Activated CD4-positive, alpha-beta T cell treated with anti-CD3 and anti-CD28 coated beads, Interleukin-2, amount 50 U/mL, for 16 hours (primary cell): ENCODE measurements at regions not wholly inside any gene's neighbourhood (a gene's known extent, or its start where the extent isn't known, plus 50 kb on each side); places are given as distances from the start of the nearest gene placed in this dataset.
"Not testable (repeated sequence)": the region's sequence is repeated elsewhere in the genome, so short reads cannot be mapped to it uniquely, and the experiment has no call there.

Experiments
- DNase-seq: peaks from one replicate; pipeline ENCODE4 v3.0.0-alpha.2; 2020

DNA sequence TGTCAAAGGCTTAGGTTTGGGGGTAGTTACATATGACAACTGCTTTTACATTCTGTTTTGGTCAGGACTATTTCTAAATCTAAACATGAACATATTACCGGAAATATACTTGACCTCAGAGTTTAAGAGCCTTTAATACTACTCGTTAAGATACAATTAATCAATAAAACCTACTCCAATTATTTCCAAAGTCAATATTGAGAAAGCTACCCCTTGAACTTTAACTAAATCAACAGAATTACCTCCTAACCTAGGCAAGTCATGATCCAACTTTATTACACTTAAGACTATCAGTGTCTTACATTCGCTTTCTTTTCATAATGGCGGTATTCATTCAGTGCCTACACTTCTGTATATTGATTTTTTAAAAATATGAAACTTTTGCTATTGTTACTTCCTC is 107.7 kb downstream of the RAP2B start:
- no peak for DNase-seq

DNA sequence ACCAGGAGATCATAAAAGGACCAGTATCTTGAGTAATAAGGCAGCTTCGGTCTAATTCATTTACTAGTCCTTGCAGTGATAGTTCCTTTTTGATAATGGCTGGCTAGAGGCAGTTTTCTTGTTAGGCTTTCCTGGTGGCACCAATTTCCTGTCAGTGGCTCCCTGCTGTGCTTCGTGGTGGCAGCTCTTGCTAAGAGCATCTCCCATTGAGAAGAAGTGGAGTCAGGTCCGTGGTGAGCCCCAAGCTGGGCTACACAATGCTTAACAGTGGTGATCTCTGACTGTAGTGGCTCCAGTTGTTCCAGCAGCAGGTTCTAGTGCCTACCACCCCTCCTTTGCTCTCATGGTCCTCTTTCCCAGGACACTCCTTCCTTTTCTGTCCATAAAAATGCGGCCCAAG is 111.2 kb downstream of the RAP2B start:
- no peak for DNase-seq

DNA sequence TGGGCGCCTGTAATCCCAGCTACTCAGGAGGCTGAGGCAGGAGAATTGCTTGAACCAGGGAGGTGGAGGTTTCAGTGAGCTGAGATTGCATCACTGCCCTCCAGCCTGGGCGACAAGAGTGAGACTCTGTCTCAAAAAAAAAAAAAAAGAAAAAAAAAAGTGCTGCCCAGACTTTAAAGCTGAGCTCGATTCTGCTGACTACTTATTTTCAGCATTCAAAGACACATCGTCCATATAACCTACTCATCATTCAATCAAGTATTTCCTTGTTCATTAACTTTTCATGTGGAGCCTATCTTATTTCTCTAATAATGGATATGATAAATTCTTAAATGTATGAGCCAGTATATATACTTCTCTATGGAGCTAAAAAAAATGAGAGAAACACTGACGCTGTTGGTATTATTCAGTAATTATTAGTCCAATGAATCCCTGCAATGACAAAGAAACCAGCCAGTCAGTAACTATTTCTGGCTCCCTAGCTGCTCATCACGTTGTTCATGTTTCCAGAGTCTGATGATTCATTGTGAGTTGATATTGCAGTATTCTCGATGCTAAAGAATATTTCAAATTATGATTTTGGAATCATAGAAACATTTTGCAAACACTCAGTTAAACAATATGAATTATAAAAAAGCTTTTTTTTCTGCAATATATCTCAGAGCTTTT is 111.9 kb downstream of the RAP2B start:
- DNase-seq = no peak

DNA sequence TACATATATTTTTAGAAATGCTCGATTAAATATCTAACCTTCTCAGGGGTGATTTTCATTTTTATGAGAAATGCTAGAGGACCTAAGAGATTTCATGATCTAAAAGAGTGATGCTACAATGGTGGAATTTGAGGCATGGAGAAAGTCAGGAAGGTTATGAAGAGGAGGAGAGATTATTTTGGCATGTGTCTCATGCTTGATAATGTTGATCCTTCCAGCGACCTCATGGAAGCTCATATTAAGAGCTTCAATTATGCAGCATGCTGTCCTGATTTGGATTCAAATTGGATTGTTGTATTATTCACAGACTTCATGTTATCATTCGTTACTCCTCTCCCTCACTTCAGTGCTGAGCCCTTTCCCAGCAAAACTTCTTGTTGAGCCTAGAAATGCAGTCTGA is 112.5 kb downstream of the RAP2B start:
- no peak for DNase-seq

DNA sequence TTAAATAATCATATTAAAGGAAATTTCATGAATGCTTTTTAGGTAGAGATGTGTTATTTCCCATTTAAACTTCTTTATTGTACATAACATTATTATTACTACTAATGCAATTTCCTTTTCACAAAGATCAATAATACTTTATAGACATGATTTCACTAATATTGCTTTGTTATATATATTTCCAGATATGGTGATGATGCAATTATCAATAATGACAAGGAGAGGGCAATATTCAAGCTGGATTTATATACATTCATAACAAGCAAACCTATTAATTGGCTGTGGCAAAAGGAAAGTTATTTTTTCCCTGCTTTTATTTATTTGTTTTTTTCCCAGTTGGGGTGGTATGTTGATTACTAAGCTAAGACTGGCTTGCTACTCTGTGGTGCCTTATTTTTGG is 113.5 kb downstream of the RAP2B start:
- no peak for DNase-seq

DNA sequence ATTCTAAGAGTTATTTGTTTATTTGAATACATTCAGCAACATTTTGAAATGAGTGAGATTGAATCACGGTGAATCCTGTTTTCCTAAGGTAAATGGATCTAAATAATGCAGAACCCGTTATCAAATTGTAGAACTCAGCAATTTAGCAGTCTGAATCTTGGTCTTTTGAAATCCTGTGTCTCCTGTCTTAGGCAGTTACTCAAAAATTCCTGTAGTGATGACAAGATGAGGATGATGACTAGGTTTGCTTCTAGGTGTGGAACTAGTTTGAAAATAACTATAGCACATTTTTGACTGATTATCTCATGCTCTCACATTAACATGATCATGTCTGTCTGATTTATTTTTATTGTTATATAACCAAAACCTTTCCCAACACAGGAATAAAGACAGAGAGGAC is 115.0 kb downstream of the RAP2B start:
- no peak for DNase-seq

DNA sequence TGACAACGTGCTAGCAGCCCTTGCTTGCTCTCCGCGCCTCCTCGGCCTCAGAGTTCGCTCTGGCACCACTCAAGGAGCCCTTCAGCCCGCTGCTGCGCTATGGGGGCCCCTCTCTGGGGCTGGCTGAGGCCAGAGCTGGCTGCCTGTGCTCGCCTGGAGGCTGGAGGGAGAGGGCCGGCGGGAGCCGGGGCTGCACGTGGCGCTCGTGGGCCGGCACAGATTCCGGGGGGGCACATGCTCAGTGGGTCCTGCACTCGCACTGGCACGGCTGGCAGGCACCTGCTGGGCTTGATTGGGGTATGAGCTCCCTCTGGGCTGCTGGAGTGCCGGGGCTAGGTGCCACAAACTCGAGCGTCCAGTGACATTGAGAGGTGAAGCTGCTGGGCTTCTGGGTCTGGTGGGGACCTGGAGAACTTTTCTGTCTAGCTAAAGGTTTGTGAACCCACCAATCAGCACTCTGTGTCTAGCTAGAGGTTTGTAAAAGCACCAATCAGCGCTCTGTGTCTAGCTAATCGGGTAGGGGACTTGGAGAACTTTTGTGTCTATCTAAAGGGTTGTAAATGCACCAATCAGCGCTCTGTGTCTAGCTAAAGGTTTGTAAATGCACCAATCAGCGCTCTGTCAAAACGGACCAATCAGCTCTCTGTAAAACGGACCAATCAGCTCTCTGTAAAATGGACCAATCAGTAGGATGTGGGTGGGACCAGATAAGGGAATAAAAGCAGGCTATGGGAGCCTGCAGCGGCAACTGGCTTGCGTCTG is 119.4 kb downstream of the RAP2B start:
- not testable (repeated sequence) for DNase-seq

DNA sequence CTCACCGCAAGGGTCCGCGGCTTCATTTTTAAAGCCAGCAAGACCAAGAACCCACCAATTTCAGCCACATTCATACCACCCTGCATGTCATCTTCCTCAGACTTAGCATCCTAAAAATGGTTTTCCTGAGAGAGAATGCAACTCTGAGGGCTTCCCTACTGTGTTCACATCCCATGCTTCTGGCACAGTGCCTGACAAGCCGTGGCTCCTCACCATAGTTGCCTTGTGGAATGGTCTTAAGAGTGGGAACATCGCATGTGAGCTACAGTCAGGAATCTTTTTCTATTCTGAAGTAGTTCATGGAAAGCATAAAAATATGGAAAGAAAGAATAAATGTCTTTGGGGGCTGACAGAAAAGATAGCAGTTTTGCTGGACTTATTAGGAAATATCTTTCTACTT is 120.3 kb downstream of the RAP2B start:
- no peak for DNase-seq

DNA sequence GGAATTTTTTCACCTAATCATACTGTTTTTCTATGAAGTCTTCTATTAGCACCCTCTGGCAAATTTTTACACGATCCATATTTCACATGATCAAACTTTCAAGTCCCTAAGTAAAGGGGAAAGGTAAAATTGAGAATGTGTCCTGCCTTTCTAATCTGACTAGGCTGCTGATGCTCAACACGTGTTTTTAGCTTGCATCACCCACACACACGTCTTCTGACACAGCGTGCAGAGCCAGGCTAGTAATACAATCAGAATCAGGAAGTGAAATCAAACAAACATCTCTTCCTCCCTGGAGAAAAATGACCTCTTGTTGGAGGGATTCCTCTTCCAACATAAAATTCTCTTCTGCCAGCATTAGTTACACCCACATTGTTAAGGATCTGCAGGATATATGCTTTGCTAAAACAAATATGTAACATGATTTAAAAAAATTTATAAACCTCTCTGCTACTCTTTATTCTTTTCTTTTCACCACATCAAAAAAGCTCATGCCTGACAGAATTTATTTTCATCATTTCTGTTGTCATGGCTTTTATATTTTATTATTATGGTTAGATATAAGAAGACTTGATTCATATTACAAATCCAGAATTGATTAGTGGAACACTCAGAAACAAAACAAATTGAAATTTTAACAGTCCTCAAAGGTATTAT is 122.4 kb downstream of the RAP2B start:
- peak; percentile 25 for DNase-seq

DNA sequence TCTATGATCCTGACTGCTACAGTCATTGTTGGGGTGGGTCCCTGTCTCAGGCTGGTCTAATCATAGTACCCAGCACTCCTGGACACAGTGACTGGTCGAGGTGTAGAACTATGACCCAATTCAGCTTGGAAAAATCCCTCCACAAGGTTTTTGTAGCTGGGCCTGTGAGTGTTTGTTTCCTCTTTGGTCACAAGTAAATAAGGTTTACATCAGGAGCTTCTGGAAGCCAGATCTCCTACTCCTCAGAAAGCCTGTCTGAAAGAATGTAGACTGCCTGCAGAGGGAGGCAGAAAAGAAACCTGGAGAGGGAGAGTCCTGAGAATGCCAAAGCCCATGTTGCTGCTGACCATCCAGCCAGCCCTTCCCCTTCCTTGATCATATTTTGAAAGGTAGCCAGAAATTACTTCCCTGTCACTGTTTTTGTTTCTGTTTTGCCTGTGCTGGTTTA is 123.2 kb downstream of the RAP2B start:
- no peak for DNase-seq

DNA sequence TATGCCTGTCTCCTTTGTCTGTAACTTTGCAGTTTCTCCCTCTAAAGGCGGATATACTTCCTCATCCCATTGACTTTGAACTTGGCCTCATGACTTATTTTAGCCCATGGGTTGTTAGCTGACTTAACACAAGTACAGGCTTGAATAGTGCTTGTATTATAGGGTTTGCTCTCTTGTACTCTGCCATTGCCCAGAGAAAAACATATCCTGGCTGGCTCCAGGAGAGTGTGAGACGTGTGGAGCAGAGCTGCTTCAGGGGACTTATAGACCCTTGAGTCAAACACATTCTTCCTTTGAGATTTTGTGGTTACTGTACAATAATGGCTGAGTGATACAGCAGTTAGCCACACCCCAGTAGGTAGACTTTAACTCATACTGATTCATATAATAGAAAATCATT is 124.0 kb downstream of the RAP2B start:
- DNase-seq = no peak

DNA sequence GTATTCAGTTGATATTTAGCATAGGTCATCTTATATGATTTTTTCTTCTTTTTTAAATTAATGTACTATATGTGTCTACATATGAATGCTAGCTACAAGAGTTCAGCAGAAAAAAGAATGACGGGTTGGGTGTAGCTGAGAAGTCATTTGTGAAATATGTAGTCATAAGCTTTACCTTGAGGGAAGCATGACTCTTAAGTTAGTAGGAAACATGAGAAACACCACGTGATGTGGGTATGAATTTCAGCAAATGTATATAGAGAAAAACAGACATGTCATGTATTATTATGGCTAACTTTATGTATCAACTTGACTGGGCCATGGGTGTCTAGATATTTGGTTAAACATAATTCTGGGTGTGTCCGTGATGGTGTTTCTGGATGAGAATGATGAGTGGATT is 125.0 kb downstream of the RAP2B start:
- no peak for DNase-seq

DNA sequence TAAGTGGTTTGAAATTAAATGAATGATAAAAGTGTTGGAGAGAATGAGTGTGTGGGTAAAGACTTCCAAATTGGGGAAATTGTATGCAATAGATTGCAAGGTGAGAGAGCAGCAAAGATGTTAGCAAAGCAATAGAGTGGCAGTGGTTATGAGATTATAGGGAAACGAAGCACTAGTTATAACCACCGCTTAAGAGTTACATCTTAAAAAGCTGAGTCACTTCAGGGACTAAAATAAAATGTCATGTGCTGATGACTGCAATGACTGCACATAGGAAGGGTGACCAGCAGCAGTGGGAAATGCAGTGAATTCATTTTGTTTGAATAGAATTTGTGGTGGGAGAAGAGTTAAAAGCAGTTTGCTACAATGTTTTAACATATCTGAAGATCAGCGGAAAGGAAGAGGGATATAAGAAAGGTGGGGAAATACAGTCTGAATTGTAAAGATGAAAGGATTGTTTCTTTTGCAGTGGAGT is 127.3 kb downstream of the RAP2B start:
- no peak for DNase-seq

DNA sequence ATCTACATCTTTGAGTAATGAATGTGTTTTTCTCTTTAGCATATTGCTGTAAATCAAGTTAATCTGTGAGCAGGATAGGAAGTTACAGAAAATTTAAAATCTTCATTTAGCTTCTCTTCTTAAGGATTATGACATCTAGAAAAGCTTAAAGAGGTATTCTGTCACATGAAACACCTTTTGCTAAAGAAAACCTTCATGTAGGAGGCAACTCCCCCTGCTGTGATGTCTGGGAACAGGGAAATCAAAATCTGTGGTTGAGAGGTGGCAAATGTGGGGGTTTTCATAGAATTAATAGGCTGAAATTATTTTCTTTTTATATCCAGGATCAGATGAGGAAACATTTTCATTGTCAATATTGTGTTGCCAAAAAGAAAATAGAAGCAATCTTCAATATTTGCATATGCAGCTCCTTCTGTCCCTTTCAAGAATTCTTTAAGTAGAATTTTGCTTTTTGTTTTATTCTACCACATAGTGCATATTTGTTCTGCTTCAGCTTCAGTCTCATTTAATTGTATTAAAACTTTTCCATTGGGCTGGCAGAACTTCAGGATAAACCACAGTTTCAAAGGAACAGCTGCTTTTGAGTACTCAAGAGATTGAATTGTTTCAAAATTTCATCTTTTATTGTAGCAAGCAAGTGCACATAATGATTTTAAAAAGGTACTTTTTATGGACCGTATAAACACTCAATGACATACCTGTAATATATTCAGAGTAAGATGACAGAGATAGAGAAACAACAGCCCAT is 128.4 kb downstream of the RAP2B start:
- no peak for DNase-seq

DNA sequence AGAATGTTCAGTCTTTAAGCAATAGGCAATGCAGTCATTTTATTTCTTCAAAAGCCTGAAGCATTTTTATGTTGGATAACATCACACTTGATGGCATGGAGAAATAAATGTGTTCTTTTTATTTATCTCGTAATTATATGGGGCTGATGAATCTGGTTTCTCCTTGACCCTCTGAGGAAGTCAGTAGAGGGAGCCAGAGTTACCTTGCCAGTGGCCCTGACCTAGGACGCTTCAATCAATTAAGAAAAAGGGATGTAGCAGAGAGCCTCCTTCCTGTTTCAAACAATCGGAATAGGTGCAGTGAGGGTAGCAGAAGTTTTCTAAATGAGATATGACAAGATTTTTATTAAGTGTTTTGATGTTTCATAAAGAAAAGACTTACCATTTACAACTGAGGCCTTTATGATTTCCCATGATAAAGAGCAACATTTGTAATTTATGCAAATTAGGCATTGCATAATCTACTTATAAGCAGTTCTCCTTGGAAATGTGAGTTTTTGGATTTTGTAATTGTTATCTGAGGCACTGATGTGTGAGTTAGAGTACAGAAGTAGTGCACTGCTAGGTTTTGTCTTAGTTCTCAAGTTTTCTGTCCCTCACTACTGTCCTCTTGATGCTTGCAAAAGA is 129.1 kb downstream of the RAP2B start:
- peak; percentile 16 for DNase-seq

DNA sequence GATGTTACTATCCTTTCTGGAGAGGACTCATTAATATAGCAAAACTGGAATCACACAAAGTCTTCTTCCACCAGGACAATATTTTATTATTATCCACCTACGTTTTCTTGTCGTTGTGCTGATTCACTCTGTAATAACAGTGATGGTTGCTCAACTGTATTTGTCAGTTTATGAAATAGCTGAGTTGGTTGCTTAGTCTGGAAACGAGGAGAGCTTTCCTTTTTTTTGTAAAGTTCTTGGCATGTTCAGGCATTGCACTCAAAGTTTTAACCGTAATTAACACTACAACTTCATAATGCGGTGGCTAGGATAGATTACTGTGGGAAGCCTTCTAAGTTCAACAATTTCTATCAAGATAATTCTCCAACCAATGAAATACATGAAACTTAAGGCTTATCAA is 131.2 kb downstream of the RAP2B start:
- no peak for DNase-seq

DNA sequence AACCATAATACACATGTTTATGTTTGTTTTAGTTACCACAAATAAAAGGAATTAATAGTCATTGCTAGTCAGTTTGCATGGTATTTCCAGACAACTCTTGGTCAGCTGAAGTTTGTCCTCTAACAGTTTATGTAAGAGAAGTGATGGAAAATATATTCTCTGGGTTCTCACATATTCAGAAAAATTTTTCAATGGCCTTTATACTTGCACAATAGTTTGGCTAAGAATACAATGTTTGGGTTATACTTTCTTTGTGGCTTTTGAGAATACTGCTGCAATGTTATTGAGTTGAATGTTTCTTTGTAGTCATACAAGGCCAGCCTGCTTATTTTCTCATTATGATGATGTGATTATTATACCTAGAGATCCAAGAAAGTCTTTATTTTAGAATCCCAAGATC is 133.9 kb downstream of the RAP2B start:
- no peak for DNase-seq

DNA sequence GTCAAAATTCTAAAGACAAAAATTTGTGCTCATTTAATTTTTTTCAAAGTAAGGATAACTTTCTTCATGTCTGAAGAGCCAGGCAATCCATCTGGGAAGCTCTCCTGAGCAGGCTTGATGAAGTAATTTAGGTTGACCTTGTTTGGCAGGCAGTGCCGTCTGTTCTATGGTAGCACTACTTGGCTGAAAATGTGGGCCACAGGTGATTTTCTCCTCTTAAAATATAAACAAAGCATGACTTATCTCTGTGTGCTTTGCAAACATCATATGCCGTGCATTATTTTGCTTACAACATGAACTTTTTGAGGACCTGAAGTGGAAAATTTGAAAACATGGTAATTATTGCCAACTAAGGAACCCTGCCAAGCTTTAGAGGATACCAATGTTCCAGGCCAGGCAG is 143.2 kb downstream of the RAP2B start:
- DNase-seq = no peak

DNA sequence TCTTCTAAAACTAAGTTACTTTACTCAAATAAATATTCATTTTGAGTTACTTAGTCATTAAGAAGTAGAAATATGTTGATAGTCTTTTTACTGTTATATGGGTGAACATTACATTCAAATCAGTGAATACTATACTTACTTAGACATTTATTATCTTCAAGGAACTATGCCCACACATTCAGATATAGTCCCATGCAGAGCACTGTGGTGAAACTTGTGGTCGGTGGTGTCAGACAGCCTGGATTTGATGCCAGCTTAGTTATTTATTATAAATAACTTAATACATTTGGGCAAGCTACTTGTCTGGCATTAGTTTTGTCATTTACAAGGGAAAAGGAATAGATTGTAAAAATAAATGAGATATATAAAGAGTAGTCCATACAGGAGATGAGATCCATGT is 149.5 kb downstream of the RAP2B start:
- no peak for DNase-seq

DNA sequence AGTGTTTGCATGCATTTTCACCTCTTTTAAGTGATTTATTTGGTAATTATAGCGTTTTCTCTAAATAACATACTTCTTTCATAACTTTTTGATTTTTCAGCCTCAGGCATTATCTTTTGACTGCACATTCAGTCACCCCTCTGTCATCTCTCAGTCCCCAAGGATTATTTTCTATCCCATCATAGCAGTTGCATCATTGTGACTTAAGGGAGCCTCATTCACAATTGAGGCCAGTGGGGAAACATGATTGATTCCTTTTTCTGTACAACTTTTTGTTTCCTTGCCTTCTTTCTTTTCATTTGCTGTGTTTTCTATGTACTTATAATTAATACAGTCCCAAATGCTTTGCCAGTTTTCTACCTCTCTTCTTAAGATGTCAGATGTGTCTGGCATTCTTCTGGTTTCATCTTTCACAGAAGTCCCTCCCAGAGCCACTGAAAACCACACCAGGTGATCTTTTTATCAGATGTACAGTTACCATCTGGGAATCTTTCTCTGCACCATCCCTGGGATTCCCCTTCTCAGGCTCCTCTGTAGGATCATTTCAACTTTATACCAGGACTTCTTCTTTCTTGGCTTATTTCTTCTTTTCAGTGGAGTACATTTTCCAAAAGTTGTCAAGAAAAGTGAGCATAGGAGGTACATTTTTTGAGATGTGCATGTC is 151.4 kb downstream of the RAP2B start:
- no peak for DNase-seq

DNA sequence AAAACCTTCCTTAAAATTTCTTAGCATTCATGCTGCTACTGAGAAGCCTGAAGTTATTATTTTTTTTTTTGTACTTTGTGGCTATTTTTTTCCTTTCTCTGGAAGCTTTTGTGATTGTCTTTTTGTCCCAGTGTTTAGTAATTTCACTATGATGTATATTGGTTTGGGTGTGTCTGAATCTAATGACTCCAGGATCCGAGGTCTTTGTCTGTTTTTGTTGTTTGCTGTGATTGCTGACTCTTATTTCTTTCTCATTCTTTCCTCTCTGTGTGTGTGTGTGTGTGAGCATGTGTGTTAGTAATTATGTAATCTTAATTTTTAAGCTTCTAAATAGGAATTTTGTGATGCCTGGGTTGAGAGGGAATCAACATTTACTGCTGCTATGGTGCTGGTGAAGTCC is 152.0 kb downstream of the RAP2B start:
- DNase-seq = no peak

DNA sequence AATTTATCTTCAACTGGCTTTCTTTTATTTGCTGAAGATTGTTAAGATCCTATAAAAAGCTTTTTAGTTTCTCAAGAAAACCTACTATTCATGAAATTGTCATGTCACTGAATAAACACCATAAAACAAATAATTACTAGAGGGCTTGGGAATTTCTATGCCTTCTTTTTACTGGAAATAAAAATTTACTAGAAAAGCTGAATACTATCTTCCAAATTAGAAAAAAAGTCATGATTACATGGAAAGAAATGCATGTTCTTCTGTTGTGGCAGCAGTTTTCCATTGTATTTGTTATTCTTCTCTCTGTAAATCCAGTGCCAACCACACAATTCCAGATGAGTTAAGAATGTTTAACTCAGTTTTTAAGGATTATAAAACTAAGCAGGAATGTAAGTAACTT is 153.8 kb downstream of the RAP2B start:
- no peak for DNase-seq
